K562 (cell line): ENCODE measurements at regions not wholly inside any gene's neighbourhood (a gene's known extent, or its start where the extent isn't known, plus 50 kb on each side); places are given as distances from the start of the nearest gene placed in this dataset.

Experiments used
- CREB1 ChIP-seq, 2 experiments: sonication (generic) in 1 of 2; formaldehyde crosslinking in 1 of 2; IDR thresholded peaks; 2 replicates each; pipeline versions ENCODE4 v1.6.1 to v1.8.0; 2012 to 2022; ENCODE audit warnings: inconsistent platforms in 1 of 2, mild to moderate bottlenecking in 1 of 2, missing genetic modification reagents in 1 of 2, moderate library complexity in 1 of 2
- RBBP5 ChIP-seq: fragments of 200-600 bp; sonication (generic); IDR thresholded peaks from 2 replicates; pipeline ENCODE4 v1.6.1; 2012; ENCODE audit warnings: borderline replicate concordance, mild to moderate bottlenecking, low read length, control low read depth, inconsistent platforms; ENCODE audit not compliant: insufficient read depth, poor library complexity, severe bottlenecking
- SRSF7 ChIP-seq: fragments of 200-400 bp; formaldehyde crosslinking; optimal IDR thresholded peaks from 2 replicates; pipeline ENCODE3; 2017; ENCODE audit warnings: mild to moderate bottlenecking, low read depth, low read length
- THRAP3 ChIP-seq: fragments of 450-650 bp; IDR thresholded peaks from 2 replicates; pipeline ENCODE4 v1.6.1; 2016; ENCODE audit warnings: mild to moderate bottlenecking, inconsistent platforms, borderline replicate concordance
- ZNF133 ChIP-seq: fragments of 250-450 bp; sonication (Bioruptor Pico); IDR thresholded peaks from 2 replicates; pipeline ENCODE4 v1.4.0; 2020; ENCODE audit warnings: mild to moderate bottlenecking
- ZNF174 ChIP-seq: fragments of 250-450 bp; sonication (Bioruptor Pico); IDR thresholded peaks from 2 replicates; pipeline ENCODE4 v1.4.0; 2020; ENCODE audit warnings: mild to moderate bottlenecking
- ZNF583 ChIP-seq: fragments of 250-450 bp; sonication (Bioruptor Pico); IDR thresholded peaks from 2 replicates; pipeline ENCODE4 v1.4.0; 2020
- ZNF76 ChIP-seq: fragments of 250-450 bp; sonication (Bioruptor Pico); IDR thresholded peaks from 2 replicates; pipeline ENCODE4 v1.4.0; 2020; ENCODE audit warnings: mild to moderate bottlenecking, moderate library complexity, borderline replicate concordance
- TF ChIP-seq, protein P1 (sequence below): fragments of 200-800 bp; sonication (Bioruptor generic); IDR thresholded peaks from 2 replicates; pipeline ENCODE4 v1.6.1; 2017; ENCODE audit warnings: missing genetic modification characterization, missing compliant biosample characterization
- TF ChIP-seq, protein P2 (sequence below): fragments of 250-450 bp; sonication (Bioruptor Pico); IDR thresholded peaks from 2 replicates; pipeline ENCODE4 v1.9.0; 2021; ENCODE audit warnings: mild to moderate bottlenecking
- TF ChIP-seq, protein P3 (sequence below): fragments of 250-450 bp; sonication (Bioruptor Pico); IDR thresholded peaks from 2 replicates; pipeline ENCODE4 v1.9.0; 2021; ENCODE audit warnings: mild to moderate bottlenecking, inconsistent platforms

DNA sequence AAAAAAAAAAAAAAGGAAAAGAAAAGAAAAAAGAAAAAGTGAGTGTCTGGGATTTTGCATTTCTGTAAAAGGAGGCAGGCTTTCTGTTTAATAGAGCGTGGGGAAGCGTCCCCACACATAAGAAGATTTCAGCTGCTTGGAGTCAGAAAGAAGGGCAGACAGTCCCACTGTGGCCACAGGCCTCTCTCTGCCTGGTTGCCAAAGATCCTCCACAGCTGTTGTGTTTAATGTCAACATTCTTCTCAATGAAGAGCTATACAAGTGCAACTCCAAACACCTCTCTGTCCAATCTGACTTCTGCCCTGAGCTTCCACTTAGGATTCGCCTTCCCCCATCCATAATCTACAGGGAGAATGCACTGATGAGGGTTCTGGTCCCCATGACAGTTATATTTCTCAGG, 64.3 kb upstream of the MLN start (continued):
- TF ChIP-seq, protein P1, sequence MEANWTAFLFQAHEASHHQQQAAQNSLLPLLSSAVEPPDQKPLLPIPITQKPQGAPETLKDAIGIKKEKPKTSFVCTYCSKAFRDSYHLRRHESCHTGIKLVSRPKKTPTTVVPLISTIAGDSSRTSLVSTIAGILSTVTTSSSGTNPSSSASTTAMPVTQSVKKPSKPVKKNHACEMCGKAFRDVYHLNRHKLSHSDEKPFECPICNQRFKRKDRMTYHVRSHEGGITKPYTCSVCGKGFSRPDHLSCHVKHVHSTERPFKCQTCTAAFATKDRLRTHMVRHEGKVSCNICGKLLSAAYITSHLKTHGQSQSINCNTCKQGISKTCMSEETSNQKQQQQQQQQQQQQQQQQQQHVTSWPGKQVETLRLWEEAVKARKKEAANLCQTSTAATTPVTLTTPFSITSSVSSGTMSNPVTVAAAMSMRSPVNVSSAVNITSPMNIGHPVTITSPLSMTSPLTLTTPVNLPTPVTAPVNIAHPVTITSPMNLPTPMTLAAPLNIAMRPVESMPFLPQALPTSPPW (CRISPR knock-in tag), result no peak
- no peak for TF ChIP-seq CREB1 (IDR thresholded peaks at IDR 0.05)
- no peak for TF ChIP-seq CREB1 (CRISPR knock-in tag; IDR thresholded peaks at IDR 0.05)
- no peak for TF ChIP-seq ZNF133
- TF ChIP-seq, protein P2, sequence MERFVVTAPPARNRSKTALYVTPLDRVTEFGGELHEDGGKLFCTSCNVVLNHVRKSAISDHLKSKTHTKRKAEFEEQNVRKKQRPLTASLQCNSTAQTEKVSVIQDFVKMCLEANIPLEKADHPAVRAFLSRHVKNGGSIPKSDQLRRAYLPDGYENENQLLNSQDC, result no peak
- TF ChIP-seq, protein P3, sequence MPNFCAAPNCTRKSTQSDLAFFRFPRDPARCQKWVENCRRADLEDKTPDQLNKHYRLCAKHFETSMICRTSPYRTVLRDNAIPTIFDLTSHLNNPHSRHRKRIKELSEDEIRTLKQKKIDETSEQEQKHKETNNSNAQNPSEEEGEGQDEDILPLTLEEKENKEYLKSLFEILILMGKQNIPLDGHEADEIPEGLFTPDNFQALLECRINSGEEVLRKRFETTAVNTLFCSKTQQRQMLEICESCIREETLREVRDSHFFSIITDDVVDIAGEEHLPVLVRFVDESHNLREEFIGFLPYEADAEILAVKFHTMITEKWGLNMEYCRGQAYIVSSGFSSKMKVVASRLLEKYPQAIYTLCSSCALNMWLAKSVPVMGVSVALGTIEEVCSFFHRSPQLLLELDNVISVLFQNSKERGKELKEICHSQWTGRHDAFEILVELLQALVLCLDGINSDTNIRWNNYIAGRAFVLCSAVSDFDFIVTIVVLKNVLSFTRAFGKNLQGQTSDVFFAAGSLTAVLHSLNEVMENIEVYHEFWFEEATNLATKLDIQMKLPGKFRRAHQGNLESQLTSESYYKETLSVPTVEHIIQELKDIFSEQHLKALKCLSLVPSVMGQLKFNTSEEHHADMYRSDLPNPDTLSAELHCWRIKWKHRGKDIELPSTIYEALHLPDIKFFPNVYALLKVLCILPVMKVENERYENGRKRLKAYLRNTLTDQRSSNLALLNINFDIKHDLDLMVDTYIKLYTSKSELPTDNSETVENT, result no peak
- no peak for TF ChIP-seq THRAP3
- no peak for TF ChIP-seq ZNF583 (CRISPR knock-in tag)
- TF ChIP-seq ZNF174 (CRISPR knock-in tag), result no peak
- no peak for TF ChIP-seq SRSF7
- no peak for TF ChIP-seq RBBP5
- TF ChIP-seq ZNF76, result no peak
